HCT116 (cell line): ENCODE measurements at regions not wholly inside any gene's neighbourhood (a gene's known extent, or its start where the extent isn't known, plus 50 kb on each side); places are given as distances from the start of the nearest gene placed in this dataset.
A peak's percentile ranks its signal among the peaks of the same experiment; 100 is the strongest.

Experiments used
- ATAC-seq: fragments of 200-7000 bp; cut with Tn5 transposase; 2 replicates; pipeline ENCODE4 v1.9.1; 2020; ENCODE audit warnings: mild to moderate bottlenecking, moderate library complexity
- BruUV-seq: library from RNA; stranded (reverse); fragments of 400-500 nt; replicated peaks from 2 replicates; lab custom pipeline; 2021; lab: Mats Ljungman, UMichigan
- CTCF ChIA-PET: fragments of 300-600 bp; sonication (Branson Sonifier 250); formaldehyde crosslinking; loops from one replicate; lab custom pipeline; 2021; ENCODE audit warnings: antibody characterized with exemption; lab: Charles Lee
- POLR2A ChIA-PET: fragments of 300-600, 350-600 bp; sonication (Branson Sonifier 250); formaldehyde crosslinking; loops from one replicate; lab custom pipeline; 2021; ENCODE audit warnings: antibody characterized with exemption; lab: Charles Lee
- RAD21 ChIA-PET, 2 experiments: fragments of 300-600 bp; sonication (Branson Sonifier 250); formaldehyde crosslinking; loops; one replicate each; lab custom pipeline; 2023; ENCODE audit warnings: low total read pairs in 2 of 2; ENCODE audit not compliant: uncharacterized antibody in 2 of 2, unreplicated experiment in 2 of 2, low non-redundant PET in 1 of 2; lab: Charles Lee
- DNase-seq: peaks from one replicate; pipeline ENCODE4 v3.0.0-alpha.2; 2010; ENCODE audit warnings: low read depth, low spot score
- H2AFZ ChIP-seq: fragments of 200-600 bp; shearing (Covaris generic), sonication (generic); 2 replicates; pipeline ENCODE4 v1.6.1; 2017; ENCODE audit warnings: low read depth, mixed run types, mixed read lengths, antibody characterized with exemption, low read length; ENCODE audit not compliant: poor library complexity, severe bottlenecking
- H3K27ac ChIP-seq: 2 replicates; pipeline ENCODE4 v1.5.1; 2012; ENCODE audit warnings: low read depth, low read length
- H3K27me3 ChIP-seq: fragments of 200-600 bp; sonication (generic); 2 replicates; pipeline ENCODE4 v1.6.1; 2016; ENCODE audit warnings: mixed run types, low read length, mixed read lengths; ENCODE audit not compliant: insufficient read depth
- H3K36me3 ChIP-seq, 2 experiments: fragments of 200-500 bp in 1 of 2; fragments of 200-600 bp in 1 of 2; sonication (Bioruptor generic) in 1 of 2; sonication (generic) in 1 of 2; 2 replicates each; pipeline versions ENCODE4 v1.5.1 to v1.6.1; 2014 to 2016; ENCODE audit warnings: low read length in 2 of 2, inconsistent platforms in 1 of 2, mixed read lengths in 1 of 2, mixed run types in 1 of 2; ENCODE audit not compliant: insufficient read depth in 2 of 2, control insufficient read depth in 1 of 2
- H3K4me1 ChIP-seq, 2 experiments: fragments of 200-600 bp in 1 of 2; sonication (generic) in 1 of 2; 2 replicates each; pipeline versions ENCODE4 v1.5.1 to v1.6.1; 2012 to 2017; ENCODE audit warnings: low read length in 2 of 2, inconsistent platforms in 1 of 2, mild to moderate bottlenecking in 1 of 2, mixed read lengths in 1 of 2, mixed run types in 1 of 2, moderate library complexity in 1 of 2; ENCODE audit not compliant: insufficient read depth in 2 of 2, control insufficient read depth in 1 of 2
- H3K4me2 ChIP-seq: fragments of 200-600 bp; sonication (generic); 2 replicates; pipeline ENCODE4 v1.6.1; 2017; ENCODE audit warnings: mixed run types, low read length, mixed read lengths
- H3K4me3 ChIP-seq, 2 experiments: fragments of 200-600 bp in 1 of 2; sonication (generic) in 1 of 2; replicated peaks in 1 of 2; 2 replicates each; pipeline ENCODE4 v1.5.1; 2011 to 2016; ENCODE audit warnings: low read length in 2 of 2, control low read depth in 1 of 2, low read depth in 1 of 2, mild to moderate bottlenecking in 1 of 2, mixed read lengths in 1 of 2, mixed run types in 1 of 2
- H3K79me2 ChIP-seq: fragments of 200-600 bp; sonication (generic); 2 replicates; pipeline ENCODE4 v1.6.1; 2017; ENCODE audit warnings: mild to moderate bottlenecking, mixed run types, low read length, moderate library complexity, mixed read lengths; ENCODE audit not compliant: insufficient read depth
- H3K9ac ChIP-seq: fragments of 200-600 bp; sonication (generic); 2 replicates; pipeline ENCODE4 v1.6.1; 2016; ENCODE audit warnings: low read length, mixed read lengths
- H3K9me2 ChIP-seq: fragments of 200-600 bp; sonication (generic), shearing (Covaris generic); 2 replicates; pipeline ENCODE4 v1.6.1; 2017; ENCODE audit warnings: mixed run types, mild to moderate bottlenecking, moderate library complexity; ENCODE audit not compliant: insufficient read depth
- H3K9me3 ChIP-seq, 2 experiments: fragments of 200-500 bp in 1 of 2; fragments of 200-600 bp in 1 of 2; sonication (Bioruptor generic) in 1 of 2; sonication (generic) in 1 of 2; 2 replicates each; pipeline ENCODE4 v1.6.1; 2014 to 2017; ENCODE audit warnings: low read length in 2 of 2, mixed read lengths in 2 of 2, inconsistent platforms in 1 of 2, low read depth in 1 of 2, mild to moderate bottlenecking in 1 of 2, mixed run types in 1 of 2, moderate library complexity in 1 of 2; ENCODE audit not compliant: control insufficient read depth in 1 of 2, insufficient read depth in 1 of 2
- H4K20me1 ChIP-seq: fragments of 200-600 bp; sonication (generic), shearing (Covaris generic); 2 replicates; pipeline ENCODE4 v1.6.1; 2017; ENCODE audit warnings: mixed run types, mild to moderate bottlenecking, moderate library complexity; ENCODE audit not compliant: insufficient read depth
- CBX3 ChIP-seq: IDR thresholded peaks from 2 replicates; pipeline ENCODE4 v1.6.1; 2012; ENCODE audit warnings: low read depth
- CEBPB ChIP-seq: IDR thresholded peaks from 2 replicates; pipeline ENCODE4 v1.6.1; 2012; ENCODE audit warnings: low read depth
- EGR1 ChIP-seq: IDR thresholded peaks from 2 replicates; pipeline ENCODE4 v1.6.1; 2012; ENCODE audit warnings: low read depth
- ELF1 ChIP-seq: IDR thresholded peaks from 2 replicates; pipeline ENCODE4 v1.6.1; 2012; ENCODE audit warnings: low read depth, borderline replicate concordance
- EZH2 ChIP-seq: fragments of 200-600 bp; sonication (generic); IDR thresholded peaks from 2 replicates; pipeline ENCODE4 v1.6.1; 2017; ENCODE audit warnings: antibody characterized with exemption, mixed run types
- JUND ChIP-seq: IDR thresholded peaks from 2 replicates; pipeline ENCODE4 v1.6.1; 2012
- RAD21 ChIP-seq: IDR thresholded peaks from 2 replicates; pipeline ENCODE4 v1.6.1; 2012; ENCODE audit warnings: low read depth, mild to moderate bottlenecking
- TCF7L2 ChIP-seq: IDR thresholded peaks from 2 replicates; pipeline ENCODE4 v1.7.0; 2011; ENCODE audit warnings: borderline replicate concordance, inconsistent platforms; ENCODE audit not compliant: insufficient read depth, insufficient read length; ENCODE audit errors: extremely low read depth
- ZFX ChIP-seq: fragments of 450-650 bp; IDR thresholded peaks from 2 replicates; pipeline ENCODE4 v1.6.1; 2017
- ZNF274 ChIP-seq: fragments of 200-500 bp; sonication (Bioruptor generic); IDR thresholded peaks from 2 replicates; pipeline ENCODE4 v1.6.1; 2014; ENCODE audit warnings: mild to moderate bottlenecking, low read depth, low read length, inconsistent platforms
- intact Hi-C: fragments of 100-400 bp; cut with micrococcal nuclease; formaldehyde crosslinking; loops from 2 replicates; pipeline ENCODE4 v1.10.0; 2022
- TF ChIP-seq, protein P1 (sequence below), 3 experiments: fragments of 200-600 bp in 1 of 3; sonication (generic) in 1 of 3; IDR thresholded peaks in 2 of 3; conservative IDR thresholded peaks in 1 of 3; 2 replicates each; pipeline ENCODE4 v1.5.1; 2012 to 2017; ENCODE audit warnings: low read depth in 2 of 3, low read length in 2 of 3, antibody characterized with exemption in 1 of 3, borderline replicate concordance in 1 of 3, control low read depth in 1 of 3, mild to moderate bottlenecking in 1 of 3, mixed read lengths in 1 of 3, mixed run types in 1 of 3, moderate library complexity in 1 of 3; ENCODE audit not compliant: insufficient read depth in 1 of 3
- TF ChIP-seq, protein P2 (sequence below): IDR thresholded peaks from 2 replicates; pipeline ENCODE4 v1.6.1; 2011; ENCODE audit warnings: mild to moderate bottlenecking, low read length, moderate library complexity; ENCODE audit not compliant: insufficient replicate concordance; ENCODE audit errors: extremely low read depth
- TF ChIP-seq, protein P3 (sequence below): IDR thresholded peaks from 2 replicates; pipeline ENCODE4 v1.6.1; 2012

DNA sequence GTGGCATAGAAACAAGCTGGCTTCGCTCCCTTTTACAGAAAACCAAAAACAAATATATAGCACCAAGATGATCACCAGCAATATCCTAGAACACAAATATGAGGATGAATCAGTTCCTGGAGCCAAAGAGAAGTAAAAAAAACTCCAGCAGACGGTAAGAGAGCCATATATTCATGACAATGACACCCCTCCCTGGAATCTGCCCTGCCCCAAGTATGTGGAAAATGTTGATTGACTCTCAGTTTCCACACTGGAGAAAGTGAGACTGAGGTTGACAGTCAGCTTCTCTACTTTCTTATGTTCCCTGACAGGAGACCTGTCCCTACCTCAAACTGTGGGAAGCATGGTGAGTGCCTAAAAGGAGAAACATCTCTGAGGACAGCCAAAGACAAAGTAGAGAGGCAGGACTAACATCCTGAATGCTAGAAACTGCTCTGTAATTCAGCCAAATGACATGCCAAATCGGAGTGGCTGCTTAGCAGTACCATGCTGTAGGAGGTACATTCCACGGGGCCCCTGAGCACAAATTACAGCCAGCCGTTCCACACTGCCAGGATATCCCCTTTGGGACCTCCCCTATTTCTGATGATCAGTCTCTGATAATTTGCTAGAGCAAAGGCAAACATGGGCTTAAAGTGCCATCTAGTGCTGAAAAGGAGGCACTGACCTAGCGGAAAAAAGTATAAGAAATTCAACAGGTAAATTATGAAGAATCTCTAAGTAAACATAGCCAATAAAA, 424.0 kb upstream of the RGMB start:
- Histone ChIP-seq H3K9me2 (no peaks in the 10 kb centered on the region), H2AFZ (no peak overlapping the region), H3K27ac (no peak overlapping the region), H3K9ac (no peak overlapping the region), H3K4me2 (no peak overlapping the region), H3K36me3 (no peaks in the 10 kb centered on the region), H3K79me2 (no peaks in the 10 kb centered on the region), H3K4me3 (no peak overlapping the region), H3K4me1 (no peaks in the 10 kb centered on the region)
- peak; percentile 8 for DNase-seq
- intact Hi-C loops: no loop called here
- BruUV-seq: no TSS peak
- CTCF ChIA-PET: no interaction called here
- no peak for ATAC-seq
- TF ChIP-seq, protein P1, sequence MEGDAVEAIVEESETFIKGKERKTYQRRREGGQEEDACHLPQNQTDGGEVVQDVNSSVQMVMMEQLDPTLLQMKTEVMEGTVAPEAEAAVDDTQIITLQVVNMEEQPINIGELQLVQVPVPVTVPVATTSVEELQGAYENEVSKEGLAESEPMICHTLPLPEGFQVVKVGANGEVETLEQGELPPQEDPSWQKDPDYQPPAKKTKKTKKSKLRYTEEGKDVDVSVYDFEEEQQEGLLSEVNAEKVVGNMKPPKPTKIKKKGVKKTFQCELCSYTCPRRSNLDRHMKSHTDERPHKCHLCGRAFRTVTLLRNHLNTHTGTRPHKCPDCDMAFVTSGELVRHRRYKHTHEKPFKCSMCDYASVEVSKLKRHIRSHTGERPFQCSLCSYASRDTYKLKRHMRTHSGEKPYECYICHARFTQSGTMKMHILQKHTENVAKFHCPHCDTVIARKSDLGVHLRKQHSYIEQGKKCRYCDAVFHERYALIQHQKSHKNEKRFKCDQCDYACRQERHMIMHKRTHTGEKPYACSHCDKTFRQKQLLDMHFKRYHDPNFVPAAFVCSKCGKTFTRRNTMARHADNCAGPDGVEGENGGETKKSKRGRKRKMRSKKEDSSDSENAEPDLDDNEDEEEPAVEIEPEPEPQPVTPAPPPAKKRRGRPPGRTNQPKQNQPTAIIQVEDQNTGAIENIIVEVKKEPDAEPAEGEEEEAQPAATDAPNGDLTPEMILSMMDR (IDR thresholded peaks at IDR 0.05 in 2 of 3, conservative IDR thresholded peaks at IDR 0.05 in 1 of 3; ENCODE audit: borderline replicate concordance in 1 of 3, insufficient read depth in 1 of 3, low read depth in 2 of 3, low read length in 2 of 3): peak; percentile 37 to 78 (median 44); a peak in 5 of 6 replicates
- no peak for TF ChIP-seq TCF7L2
- no peak for TF ChIP-seq ELF1
- TF ChIP-seq EGR1: no peak
- peak; percentile 67 for TF ChIP-seq RAD21
- TF ChIP-seq EZH2: no peak
- TF ChIP-seq, protein P2, sequence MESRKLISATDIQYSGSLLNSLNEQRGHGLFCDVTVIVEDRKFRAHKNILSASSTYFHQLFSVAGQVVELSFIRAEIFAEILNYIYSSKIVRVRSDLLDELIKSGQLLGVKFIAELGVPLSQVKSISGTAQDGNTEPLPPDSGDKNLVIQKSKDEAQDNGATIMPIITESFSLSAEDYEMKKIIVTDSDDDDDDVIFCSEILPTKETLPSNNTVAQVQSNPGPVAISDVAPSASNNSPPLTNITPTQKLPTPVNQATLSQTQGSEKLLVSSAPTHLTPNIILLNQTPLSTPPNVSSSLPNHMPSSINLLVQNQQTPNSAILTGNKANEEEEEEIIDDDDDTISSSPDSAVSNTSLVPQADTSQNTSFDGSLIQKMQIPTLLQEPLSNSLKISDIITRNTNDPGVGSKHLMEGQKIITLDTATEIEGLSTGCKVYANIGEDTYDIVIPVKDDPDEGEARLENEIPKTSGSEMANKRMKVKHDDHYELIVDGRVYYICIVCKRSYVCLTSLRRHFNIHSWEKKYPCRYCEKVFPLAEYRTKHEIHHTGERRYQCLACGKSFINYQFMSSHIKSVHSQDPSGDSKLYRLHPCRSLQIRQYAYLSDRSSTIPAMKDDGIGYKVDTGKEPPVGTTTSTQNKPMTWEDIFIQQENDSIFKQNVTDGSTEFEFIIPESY: no peak
- TF ChIP-seq CBX3: peak; percentile 89
- TF ChIP-seq CEBPB: no peak
- TF ChIP-seq, protein P3, sequence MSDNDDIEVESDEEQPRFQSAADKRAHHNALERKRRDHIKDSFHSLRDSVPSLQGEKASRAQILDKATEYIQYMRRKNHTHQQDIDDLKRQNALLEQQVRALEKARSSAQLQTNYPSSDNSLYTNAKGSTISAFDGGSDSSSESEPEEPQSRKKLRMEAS: no peak
- TF ChIP-seq JUND: no peak
- no peak for TF ChIP-seq ZNF274
- no peak for TF ChIP-seq ZFX
- TF ChIP-seq, all 23 proteins: peak for 3
- no peaks in the 10 kb centered on the region for H4K20me1 ChIP-seq
- peaks cover 8% of the 10 kb centered on the region in 2 experiments; a peak in 3 of 4 replicates for H3K9me3 ChIP-seq
- ChIA-PET RAD21 (no interaction called here), POLR2A (no interaction called here)
- H3K27me3 ChIP-seq: no peaks in the 10 kb centered on the region
